SW 1271 (cell line): ENCODE measurements at regions not wholly inside any gene's neighbourhood (a gene's known extent, or its start where the extent isn't known, plus 50 kb on each side); places are given as distances from the start of the nearest gene placed in this dataset.

ENCODE experiments used
- DNase-seq, 2 experiments: peaks; one replicate each; lab custom pipeline; 2025; lab: John Stamatoyannopoulos, UW

DNA sequence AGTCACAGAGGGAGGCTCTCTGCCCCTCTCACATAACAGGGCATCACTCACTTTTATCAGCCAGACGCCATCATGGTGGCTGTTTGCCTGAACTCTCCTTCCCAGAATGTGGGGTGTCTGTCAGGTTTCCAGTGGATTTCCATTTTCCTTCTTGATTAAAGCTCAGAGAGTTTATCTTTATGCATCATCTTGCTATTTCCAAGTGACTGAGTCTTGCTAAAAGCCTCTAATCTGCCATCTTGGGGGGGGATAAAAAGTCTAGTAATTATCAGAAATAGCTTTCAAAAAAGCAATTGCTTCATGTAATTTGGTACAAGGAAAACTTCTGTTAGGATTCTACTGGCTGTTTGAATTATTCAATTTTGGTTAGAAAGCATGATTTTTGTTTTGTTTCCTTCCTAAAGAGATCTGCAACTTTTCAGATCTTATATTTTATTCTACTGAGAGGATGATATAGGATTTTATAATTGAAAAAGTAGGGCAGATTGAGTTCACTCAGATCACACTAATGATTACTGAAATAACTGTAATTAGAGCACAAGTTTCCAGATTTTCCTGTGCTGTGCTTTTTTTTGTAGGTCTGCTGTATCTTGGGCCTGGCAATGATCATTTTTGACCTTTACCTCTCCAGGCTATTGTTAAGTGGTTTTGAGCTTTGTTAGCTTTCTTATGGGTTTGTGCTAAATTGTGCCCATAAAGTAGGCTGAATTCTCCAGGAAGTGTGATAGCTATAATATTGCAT is 661.5 kb downstream of the TLE4 start:
- no peak for DNase-seq

- no peak for DNase-seq
These were observed 659.8 kb downstream of the TLE4 start for GRCh38 chr9:80231318-80232236.

DNA sequence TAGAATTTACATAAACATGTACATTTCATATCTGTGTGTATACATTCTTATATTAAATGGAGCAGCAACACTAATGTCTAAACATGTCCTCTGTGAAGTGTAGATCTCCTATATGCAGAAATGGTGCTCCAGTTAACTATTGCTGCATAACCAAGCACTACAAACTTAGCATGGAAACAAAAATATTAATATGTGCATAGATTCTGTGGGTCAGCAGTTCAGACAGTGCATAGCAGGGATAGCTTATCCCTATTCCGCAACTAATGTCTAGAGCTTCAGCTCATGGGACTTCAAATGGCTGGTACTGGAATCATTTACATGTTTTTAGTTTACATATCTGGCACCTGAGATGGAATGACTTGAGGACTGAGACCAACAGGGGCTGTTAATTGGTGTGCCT is 652.1 kb downstream of the TLE4 start:
- DNase-seq, result no peak

DNA sequence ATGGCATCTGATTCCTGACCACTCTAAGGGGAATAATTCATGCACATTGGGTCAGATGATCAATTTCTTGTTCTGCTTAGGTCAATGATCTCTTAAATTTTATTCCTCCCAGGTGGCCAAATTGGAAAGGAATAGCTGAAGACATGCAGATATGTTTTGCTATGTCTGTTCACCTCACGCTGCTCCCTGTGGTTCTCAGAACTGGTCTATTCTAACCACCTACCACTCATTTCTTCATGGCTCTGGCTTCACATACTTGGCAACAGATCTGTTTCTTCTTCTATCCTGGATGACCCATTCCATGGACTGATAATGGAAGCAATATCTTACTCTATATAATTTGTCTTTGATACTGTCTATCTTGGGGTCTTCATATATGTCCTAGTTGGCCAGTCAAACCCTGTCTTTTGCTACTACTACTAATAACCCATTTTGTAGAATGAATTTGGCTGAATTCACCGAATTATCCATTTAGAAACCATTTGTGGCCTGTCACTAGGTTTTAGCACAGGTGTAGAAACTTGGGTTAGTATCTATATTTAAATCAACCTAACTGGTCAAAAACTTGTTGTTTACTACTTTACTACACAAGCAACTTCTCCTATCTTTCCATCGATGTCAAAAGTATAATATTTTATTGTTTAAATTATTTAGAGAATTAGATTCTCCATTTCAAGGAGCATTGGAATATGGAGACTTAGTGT is 650.9 kb downstream of the TLE4 start:
- DNase-seq, result no peak

DNA sequence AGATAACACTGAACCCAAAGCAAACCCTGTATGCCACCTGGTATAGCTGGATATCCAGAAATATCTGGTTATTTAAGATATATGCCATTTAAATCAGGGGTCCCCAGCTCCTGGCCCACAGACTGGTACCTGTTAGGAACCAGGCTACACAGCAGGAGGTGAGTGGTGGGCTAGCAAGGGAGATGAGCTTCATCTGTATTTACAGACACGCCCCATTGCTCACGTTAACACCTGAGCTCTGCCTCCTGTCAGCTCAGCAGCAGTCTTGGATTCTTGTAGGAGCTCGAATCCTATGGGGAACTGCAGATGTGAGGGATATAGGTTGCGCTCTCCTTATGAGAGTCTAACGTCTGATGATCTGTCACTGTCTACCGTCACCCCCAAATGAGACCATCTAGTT is 646.6 kb downstream of the TLE4 start:
- no peak for DNase-seq

- DNase-seq, result no peak
These were observed 641.8 kb downstream of the TLE4 start for GRCh38 chr9:80213613-80214012.

DNA sequence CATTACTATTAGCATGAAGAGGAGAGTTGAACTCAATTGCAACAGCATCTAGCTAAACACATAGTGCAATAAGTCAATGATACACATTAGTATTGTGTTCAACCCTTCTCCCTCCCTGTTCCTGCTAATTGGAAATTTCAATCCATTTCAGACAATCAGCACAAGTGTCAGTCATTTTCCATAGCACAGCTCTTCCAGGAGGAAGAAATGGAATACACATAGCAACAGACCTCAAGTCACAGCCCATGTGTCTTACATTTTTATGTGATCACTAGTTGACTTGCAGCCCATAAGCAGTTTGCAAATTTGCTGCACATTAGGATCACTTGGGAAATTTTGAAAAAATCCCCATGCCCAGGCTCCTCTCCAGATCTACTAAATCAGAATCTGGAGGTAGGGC is 636.9 kb downstream of the TLE4 start:
- DNase-seq, result no peak

GRCh38 chr9:80204054-80204453 is 632.3 kb downstream of the TLE4 start:
- no peak for DNase-seq

GRCh38 chr9:80197661-80198060 is 625.9 kb downstream of the TLE4 start:
- no peak for DNase-seq

GRCh38 chr9:80191108-80191507 is 619.3 kb downstream of the TLE4 start:
- DNase-seq, result no peak

- no peak for DNase-seq
These were observed 616.8 kb downstream of the TLE4 start for GRCh38 chr9:80188579-80188978.

- DNase-seq, result no peak
These were observed 613.5 kb downstream of the TLE4 start for GRCh38 chr9:80185112-80185738.

DNA sequence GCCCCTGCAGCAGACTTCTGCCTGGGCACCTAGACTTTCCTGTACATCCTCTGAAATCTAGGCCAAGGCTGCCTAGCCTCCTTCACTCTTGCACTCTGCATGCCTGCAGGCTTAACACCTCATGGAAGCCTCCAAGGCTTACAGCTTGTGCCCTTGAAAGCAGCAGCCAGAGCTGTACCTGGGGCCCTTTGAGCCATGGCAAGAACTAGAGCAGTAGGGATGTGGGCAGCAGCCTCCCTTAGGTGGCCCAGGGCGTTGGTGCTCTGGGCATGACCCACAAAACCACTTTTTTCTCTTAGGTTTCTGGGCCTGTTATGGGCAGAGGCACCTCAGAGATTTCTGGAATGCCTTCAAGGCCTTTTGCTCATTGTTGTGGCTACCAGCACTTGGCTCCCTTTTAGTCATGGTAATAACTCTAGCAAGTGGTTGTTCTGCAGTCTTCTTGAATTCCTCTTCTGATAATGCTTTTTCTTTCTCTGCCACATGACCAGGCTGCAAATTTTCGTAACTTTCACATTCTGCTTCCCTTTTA is 606.2 kb downstream of the TLE4 start:
- DNase-seq, result no peak

DNA sequence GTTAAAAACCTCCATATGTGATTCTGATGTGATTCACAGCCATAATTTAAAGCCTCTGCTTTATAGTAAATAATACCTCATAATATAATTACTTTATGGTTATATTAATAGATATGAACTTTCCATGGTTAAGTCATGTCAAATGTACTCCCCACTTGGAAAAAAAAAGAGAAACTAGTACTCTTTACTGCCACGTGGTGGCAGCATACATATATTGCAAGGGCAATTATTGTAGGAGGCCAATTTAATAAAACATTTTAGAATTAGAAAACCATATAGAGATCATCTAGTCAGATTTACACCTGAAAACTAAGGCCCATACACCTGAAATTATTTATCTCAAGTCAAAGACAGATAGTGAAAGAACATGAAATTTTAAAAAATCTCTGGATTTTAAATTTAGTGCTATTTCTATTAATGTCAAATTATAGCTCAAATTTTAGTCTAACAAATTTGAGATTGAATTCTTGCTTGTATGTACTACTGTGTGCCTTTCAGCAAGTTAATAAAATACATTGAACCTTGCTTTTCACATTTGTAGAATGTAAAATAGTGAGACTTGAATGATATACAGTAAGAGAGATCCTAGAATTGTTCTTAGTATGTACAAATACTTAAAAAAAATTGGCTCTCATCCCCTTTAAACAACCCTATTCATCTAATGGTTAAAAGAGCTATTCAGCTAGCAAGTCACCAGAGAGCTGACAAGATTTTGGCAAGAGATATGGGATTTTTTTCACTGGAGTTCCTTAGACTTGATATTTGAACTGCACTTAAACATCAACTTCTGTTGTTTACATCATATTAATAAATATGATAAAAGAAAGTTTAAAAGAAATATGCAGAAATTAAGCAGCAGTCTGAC is 603.8 kb downstream of the TLE4 start:
- peak in 1 of 2 experiments; percentile 47 for DNase-seq

DNA sequence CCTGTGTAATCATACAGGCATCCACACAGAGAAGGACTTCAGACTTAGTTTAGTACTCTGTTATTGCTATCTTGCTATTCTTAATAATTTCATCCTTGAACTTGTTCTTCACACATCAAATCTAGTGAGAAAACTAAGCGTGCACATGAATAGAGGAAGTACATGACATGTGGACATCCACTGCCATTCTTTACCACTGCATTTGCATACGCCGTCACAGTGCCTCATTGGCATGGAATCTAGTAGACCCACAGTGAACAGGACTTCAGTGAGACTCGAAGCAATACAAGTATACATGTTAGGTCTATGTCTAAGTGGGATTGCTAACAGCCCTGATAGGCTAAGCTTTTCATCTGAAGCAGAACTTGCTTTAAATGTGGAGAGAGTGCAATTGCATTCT is 592.1 kb downstream of the TLE4 start:
- DNase-seq, result no peak

- no peak for DNase-seq
These were observed 586.9 kb downstream of the TLE4 start for GRCh38 chr9:80158554-80159170.

DNA sequence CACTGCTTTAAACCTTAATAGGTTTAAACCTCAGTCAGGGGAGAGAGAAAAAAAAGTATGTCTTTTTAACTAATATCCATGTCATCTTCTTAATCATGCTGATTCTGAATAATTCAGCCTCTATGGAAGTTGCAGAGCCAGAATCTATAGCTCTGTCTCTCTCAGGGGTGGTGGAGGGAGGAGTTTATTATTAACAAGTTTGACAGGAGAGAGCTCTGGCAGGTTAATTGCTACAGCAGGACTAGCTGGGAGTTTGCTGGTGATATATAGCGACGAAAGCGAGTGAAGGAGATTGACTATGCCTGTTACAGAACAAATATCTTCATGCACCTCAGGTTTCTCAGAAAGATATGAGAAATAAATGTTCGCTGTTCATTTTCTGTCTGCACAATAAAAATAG is 586.4 kb downstream of the TLE4 start:
- no peak for DNase-seq

GRCh38 chr9:80157561-80157983 is 585.8 kb downstream of the TLE4 start:
- no peak for DNase-seq

DNA sequence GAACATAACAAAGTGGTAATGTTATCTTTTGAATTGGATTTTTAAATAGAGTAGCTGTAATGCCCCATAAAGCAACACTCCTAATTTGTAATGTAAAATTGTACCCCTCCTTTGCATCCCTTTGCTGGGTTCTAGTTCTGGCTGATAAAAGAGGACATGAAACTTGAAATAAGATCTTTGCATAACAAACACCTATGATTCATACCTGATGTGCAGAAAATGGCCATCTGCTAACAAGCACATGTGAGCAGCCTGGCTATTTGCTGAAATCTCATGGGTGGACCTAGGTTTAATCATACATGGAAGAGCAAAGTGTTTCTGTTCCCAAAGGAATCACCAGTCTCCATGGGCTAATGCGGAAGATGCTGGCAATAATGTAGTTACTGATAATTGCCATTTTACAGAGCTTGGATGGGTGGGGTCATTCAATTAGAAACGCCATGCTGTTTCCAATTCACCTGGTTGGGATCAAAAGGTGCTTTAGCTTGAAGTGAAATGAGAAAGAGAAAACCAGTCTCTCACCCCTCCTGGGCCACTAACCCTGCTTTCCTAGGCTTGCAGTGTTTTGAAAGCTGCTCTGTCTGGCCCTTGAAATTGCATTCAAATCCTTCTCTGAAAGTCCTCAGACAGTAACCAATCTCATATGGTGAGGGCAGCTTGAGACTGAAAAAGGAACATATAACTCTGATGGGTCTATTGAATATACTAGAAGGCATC is 585.1 kb downstream of the TLE4 start:
- DNase-seq, result no peak

DNA sequence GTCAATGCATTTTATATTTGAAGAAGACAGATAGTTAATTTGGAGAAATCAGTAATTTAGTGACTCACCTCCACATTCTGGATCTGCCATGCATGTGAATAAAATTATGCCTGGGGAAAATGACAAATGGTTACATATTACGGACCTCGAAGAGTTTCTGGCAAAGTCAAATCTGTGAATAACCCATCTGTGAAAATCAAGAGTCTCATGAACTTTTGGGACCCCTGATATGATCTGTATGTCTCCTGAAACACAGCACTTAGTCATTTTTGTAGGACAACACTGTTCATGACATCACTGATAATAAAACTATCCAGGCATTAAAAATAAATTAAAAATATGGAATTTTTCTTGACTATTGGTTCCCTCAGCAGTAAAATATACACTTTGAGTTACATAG is 584.5 kb downstream of the TLE4 start:
- DNase-seq, result no peak
